ENCODE measurements at regions not wholly inside any gene's neighbourhood (a gene's known extent, or its start where the extent isn't known, plus 50 kb on each side); places are given as distances from the start of the nearest gene placed in this dataset.

- no peaks in the 10 kb centered on the region; the same call in 1 of the 2 replicates for H3K27me3 ChIP-seq (ENCODE audit: low read length)
- no peaks in the 10 kb centered on the region for H3K9me2 ChIP-seq (replicated peaks; ENCODE audit: insufficient read depth, low read length)
- H3K27ac ChIP-seq (ENCODE audit: low read length), result no peak overlapping the region
- H3K79me2 ChIP-seq (ENCODE audit: low read length), result no peaks in the 10 kb centered on the region
- no peak overlapping the region for H3K9ac ChIP-seq (ENCODE audit: low read length)
- no peak overlapping the region for H3K4me2 ChIP-seq (ENCODE audit: low read depth, low read length, poor library complexity, severe bottlenecking)
- no peak overlapping the region for H3K4me3 ChIP-seq (ENCODE audit: low read length)
- peaks cover 4% of the 10 kb centered on the region; the same call in 1 of the 2 replicates for H3K4me1 ChIP-seq (ENCODE audit: low read length)
- H3K36me3 ChIP-seq (ENCODE audit: insufficient read depth, low read length), result no peaks in the 10 kb centered on the region
- no peak for DNase-seq
- H3K9me3 ChIP-seq (ENCODE audit: low read length), result no peaks in the 10 kb centered on the region
- no peak overlapping the region for H2AFZ ChIP-seq (ENCODE audit: low read length)
- no peaks in the 10 kb centered on the region for H4K20me1 ChIP-seq (ENCODE audit: insufficient read depth, low read depth, low read length)
Measured at GRCh38 chr3:71972031-71972430, 187.1 kb upstream of the PROK2 start.

- Histone ChIP-seq H2AFZ (ENCODE audit: low read length) (no peak overlapping the region), H3K27ac (ENCODE audit: low read length) (no peak overlapping the region), H3K79me2 (ENCODE audit: low read length) (no peaks in the 10 kb centered on the region), H3K9ac (ENCODE audit: low read length) (no peak overlapping the region), H4K20me1 (ENCODE audit: insufficient read depth, low read depth, low read length) (no peaks in the 10 kb centered on the region), H3K36me3 (ENCODE audit: insufficient read depth, low read length) (no peaks in the 10 kb centered on the region), H3K27me3 (ENCODE audit: low read length) (no peaks in the 10 kb centered on the region), H3K4me2 (ENCODE audit: low read depth, low read length, poor library complexity, severe bottlenecking) (no peak overlapping the region), H3K4me3 (ENCODE audit: low read length) (no peak overlapping the region), H3K9me2 (replicated peaks; ENCODE audit: insufficient read depth, low read length) (no peaks in the 10 kb centered on the region), H3K9me3 (ENCODE audit: low read length) (no peaks in the 10 kb centered on the region), H3K4me1 (ENCODE audit: low read length) (peaks cover 4% of the 10 kb centered on the region; the same call in 1 of the 2 replicates)
- no peak for DNase-seq
Measured at GRCh38 chr3:71968544-71968943, 183.6 kb upstream of the PROK2 start.

- Histone ChIP-seq H3K4me3 (ENCODE audit: low read length) (no peak overlapping the region), H3K4me2 (ENCODE audit: low read depth, low read length, poor library complexity, severe bottlenecking) (no peak overlapping the region), H3K79me2 (ENCODE audit: low read length) (no peaks in the 10 kb centered on the region), H3K9me2 (replicated peaks; ENCODE audit: insufficient read depth, low read length) (no peaks in the 10 kb centered on the region), H3K27me3 (ENCODE audit: low read length) (no peaks in the 10 kb centered on the region), H3K9ac (ENCODE audit: low read length) (no peak overlapping the region), H4K20me1 (ENCODE audit: insufficient read depth, low read depth, low read length) (no peaks in the 10 kb centered on the region), H2AFZ (ENCODE audit: low read length) (no peak overlapping the region), H3K9me3 (ENCODE audit: low read length) (no peaks in the 10 kb centered on the region), H3K36me3 (ENCODE audit: insufficient read depth, low read length) (no peaks in the 10 kb centered on the region), H3K27ac (ENCODE audit: low read length) (no peak overlapping the region), H3K4me1 (ENCODE audit: low read length) (no peaks in the 10 kb centered on the region; the same call in 1 of the 2 replicates)
- no peak for DNase-seq
Measured at GRCh38 chr3:71966185-71966584, 181.2 kb upstream of the PROK2 start.

GRCh38 chr3:71964170-71964569 lies 179.2 kb upstream of the PROK2 start:
- Histone ChIP-seq H3K9me3 (ENCODE audit: low read length) (no peaks in the 10 kb centered on the region), H4K20me1 (ENCODE audit: insufficient read depth, low read depth, low read length) (no peaks in the 10 kb centered on the region), H3K9ac (ENCODE audit: low read length) (no peak overlapping the region), H3K27me3 (ENCODE audit: low read length) (no peaks in the 10 kb centered on the region), H3K27ac (ENCODE audit: low read length) (no peak overlapping the region), H3K4me2 (ENCODE audit: low read depth, low read length, poor library complexity, severe bottlenecking) (no peak overlapping the region), H2AFZ (ENCODE audit: low read length) (no peak overlapping the region), H3K36me3 (ENCODE audit: insufficient read depth, low read length) (no peaks in the 10 kb centered on the region), H3K4me1 (ENCODE audit: low read length) (no peaks in the 10 kb centered on the region; the same call in 1 of the 2 replicates), H3K79me2 (ENCODE audit: low read length) (no peaks in the 10 kb centered on the region), H3K9me2 (replicated peaks; ENCODE audit: insufficient read depth, low read length) (no peaks in the 10 kb centered on the region), H3K4me3 (ENCODE audit: low read length) (no peak overlapping the region)
- DNase-seq, result no peak

GRCh38 chr3:71962561-71963240 lies 177.8 kb upstream of the PROK2 start:
- Histone ChIP-seq H3K79me2 (ENCODE audit: low read length) (no peaks in the 10 kb centered on the region), H3K27me3 (ENCODE audit: low read length) (no peaks in the 10 kb centered on the region), H3K4me2 (ENCODE audit: low read depth, low read length, poor library complexity, severe bottlenecking) (no peak overlapping the region), H2AFZ (ENCODE audit: low read length) (no peak overlapping the region), H3K36me3 (ENCODE audit: insufficient read depth, low read length) (no peaks in the 10 kb centered on the region), H3K9ac (ENCODE audit: low read length) (no peak overlapping the region), H3K27ac (ENCODE audit: low read length) (no peak overlapping the region), H3K4me1 (ENCODE audit: low read length) (no peaks in the 10 kb centered on the region), H3K9me2 (replicated peaks; ENCODE audit: insufficient read depth, low read length) (no peaks in the 10 kb centered on the region), H4K20me1 (ENCODE audit: insufficient read depth, low read depth, low read length) (no peaks in the 10 kb centered on the region), H3K4me3 (ENCODE audit: low read length) (no peak overlapping the region), H3K9me3 (ENCODE audit: low read length) (no peaks in the 10 kb centered on the region)
- no peak for DNase-seq

GRCh38 chr3:71961891-71962290 lies 176.9 kb upstream of the PROK2 start:
- DNase-seq, result no peak
- H3K79me2 ChIP-seq (ENCODE audit: low read length), result no peaks in the 10 kb centered on the region
- H3K4me1 ChIP-seq (ENCODE audit: low read length), result no peaks in the 10 kb centered on the region
- no peak overlapping the region for H3K4me2 ChIP-seq (ENCODE audit: low read depth, low read length, poor library complexity, severe bottlenecking)
- no peaks in the 10 kb centered on the region for H3K9me3 ChIP-seq (ENCODE audit: low read length)
- no peaks in the 10 kb centered on the region for H4K20me1 ChIP-seq (ENCODE audit: insufficient read depth, low read depth, low read length)
- no peaks in the 10 kb centered on the region for H3K27me3 ChIP-seq (ENCODE audit: low read length)
- H3K4me3 ChIP-seq (ENCODE audit: low read length), result no peak overlapping the region
- H3K9ac ChIP-seq (ENCODE audit: low read length), result no peak overlapping the region
- H3K9me2 ChIP-seq (replicated peaks; ENCODE audit: insufficient read depth, low read length), result no peaks in the 10 kb centered on the region
- H2AFZ ChIP-seq (ENCODE audit: low read length), result no peak overlapping the region
- no peaks in the 10 kb centered on the region for H3K36me3 ChIP-seq (ENCODE audit: insufficient read depth, low read length)
- no peak overlapping the region for H3K27ac ChIP-seq (ENCODE audit: low read length)

- H2AFZ ChIP-seq (ENCODE audit: low read length), result no peak overlapping the region
- no peaks in the 10 kb centered on the region for H3K36me3 ChIP-seq (ENCODE audit: insufficient read depth, low read length)
- H3K27ac ChIP-seq (ENCODE audit: low read length), result no peak overlapping the region
- no peak overlapping the region for H3K4me2 ChIP-seq (ENCODE audit: low read depth, low read length, poor library complexity, severe bottlenecking)
- no peaks in the 10 kb centered on the region for H3K27me3 ChIP-seq (ENCODE audit: low read length)
- no peak overlapping the region for H3K4me3 ChIP-seq (ENCODE audit: low read length)
- peaks cover 1% of the 10 kb centered on the region; the same call in 1 of the 2 replicates for H3K4me1 ChIP-seq (ENCODE audit: low read length)
- DNase-seq, result no peak
- no peaks in the 10 kb centered on the region for H3K9me3 ChIP-seq (ENCODE audit: low read length)
- H3K9ac ChIP-seq (ENCODE audit: low read length), result no peak overlapping the region
- H3K79me2 ChIP-seq (ENCODE audit: low read length), result no peaks in the 10 kb centered on the region
- no peaks in the 10 kb centered on the region for H4K20me1 ChIP-seq (ENCODE audit: insufficient read depth, low read depth, low read length)
- no peaks in the 10 kb centered on the region for H3K9me2 ChIP-seq (replicated peaks; ENCODE audit: insufficient read depth, low read length)
Measured at GRCh38 chr3:71961378-71961777, 176.4 kb upstream of the PROK2 start.

GRCh38 chr3:71958533-71958932 lies 173.6 kb upstream of the PROK2 start:
- Histone ChIP-seq H2AFZ (ENCODE audit: low read length) (no peak overlapping the region), H3K4me3 (ENCODE audit: low read length) (no peak overlapping the region), H3K9me2 (replicated peaks; ENCODE audit: insufficient read depth, low read length) (no peaks in the 10 kb centered on the region), H4K20me1 (ENCODE audit: insufficient read depth, low read depth, low read length) (no peaks in the 10 kb centered on the region), H3K79me2 (ENCODE audit: low read length) (no peaks in the 10 kb centered on the region), H3K9me3 (ENCODE audit: low read length) (no peaks in the 10 kb centered on the region), H3K4me1 (ENCODE audit: low read length) (peaks cover 13% of the 10 kb centered on the region), H3K4me2 (ENCODE audit: low read depth, low read length, poor library complexity, severe bottlenecking) (no peak overlapping the region), H3K9ac (ENCODE audit: low read length) (no peak overlapping the region), H3K36me3 (ENCODE audit: insufficient read depth, low read length) (no peaks in the 10 kb centered on the region), H3K27ac (ENCODE audit: low read length) (no peak overlapping the region), H3K27me3 (ENCODE audit: low read length) (no peaks in the 10 kb centered on the region)
- no peak for DNase-seq
